ENCODE measurements at regions not wholly inside any gene's neighbourhood (a gene's known extent, or its start where the extent isn't known, plus 50 kb on each side); places are given as distances from the start of the nearest gene placed in this dataset.

GRCh38 chr2:207449642-207450165 lies 80.1 kb upstream of the CREB1 start:
- DNase-seq (ENCODE audit: low spot score), result no peak

DNA sequence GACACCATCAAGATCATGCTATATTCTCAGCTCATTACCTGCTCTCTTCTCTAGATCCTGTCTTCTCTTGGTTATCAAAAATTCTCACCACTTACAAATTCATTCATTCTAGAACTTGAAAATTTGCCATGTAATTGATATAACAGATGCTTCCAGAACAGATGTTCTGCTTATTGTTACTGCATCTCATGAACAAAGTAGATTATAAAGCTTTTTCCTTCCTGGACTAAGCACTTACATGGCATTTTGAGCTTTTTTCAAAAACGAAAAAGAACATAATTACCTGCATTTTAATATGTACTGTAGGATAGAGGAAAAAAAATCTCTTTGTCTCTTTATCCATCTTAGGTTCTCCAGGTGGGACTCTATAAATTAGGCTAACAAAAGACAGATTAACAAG lies 79.6 kb upstream of the CREB1 start:
- DNase-seq (ENCODE audit: low spot score), result no peak

GRCh38 chr2:207458582-207458981 lies 71.2 kb upstream of the CREB1 start:
- no peak for DNase-seq (ENCODE audit: low spot score)

DNA sequence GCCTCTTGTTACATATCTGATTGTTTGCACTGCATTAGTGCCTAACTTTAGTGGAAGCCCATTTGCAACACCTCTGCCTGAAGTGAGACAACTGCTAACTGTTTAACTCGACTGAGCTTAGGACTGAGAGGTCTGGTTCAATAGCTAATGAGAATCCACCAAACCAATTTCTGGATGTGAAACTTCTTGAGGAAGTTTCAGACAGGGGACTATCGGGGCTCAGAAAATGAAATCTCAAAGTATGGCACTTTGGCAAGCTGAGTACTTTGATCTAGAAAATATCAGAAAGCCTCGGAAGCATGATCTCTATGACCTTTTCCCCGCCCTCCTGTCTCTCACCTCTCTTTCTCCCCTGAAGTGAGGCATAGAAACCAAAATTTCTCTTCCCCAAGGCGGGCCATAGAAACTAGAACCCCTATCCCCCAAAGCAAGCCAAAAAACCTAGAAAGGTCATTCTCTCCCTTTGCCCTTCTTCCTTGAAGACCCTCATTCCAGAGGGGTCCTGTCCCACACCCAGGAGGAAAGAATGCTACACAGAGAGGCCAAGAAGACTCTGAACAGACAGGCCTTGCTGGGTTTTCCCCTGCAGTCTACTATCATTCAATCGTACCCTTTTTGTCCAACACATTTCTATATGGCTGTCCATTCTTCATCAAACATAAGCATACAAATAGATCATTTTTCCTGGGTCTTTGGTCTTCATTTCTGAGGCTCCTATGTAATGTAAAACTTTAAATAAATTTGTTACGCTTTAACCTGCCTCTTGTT lies 69.6 kb upstream of the CREB1 start:
- no peak for DNase-seq (ENCODE audit: low spot score)

- no peak for DNase-seq (ENCODE audit: low spot score)
Observed at GRCh38 chr2:207463433-207463832, 66.3 kb upstream of the CREB1 start.

DNA sequence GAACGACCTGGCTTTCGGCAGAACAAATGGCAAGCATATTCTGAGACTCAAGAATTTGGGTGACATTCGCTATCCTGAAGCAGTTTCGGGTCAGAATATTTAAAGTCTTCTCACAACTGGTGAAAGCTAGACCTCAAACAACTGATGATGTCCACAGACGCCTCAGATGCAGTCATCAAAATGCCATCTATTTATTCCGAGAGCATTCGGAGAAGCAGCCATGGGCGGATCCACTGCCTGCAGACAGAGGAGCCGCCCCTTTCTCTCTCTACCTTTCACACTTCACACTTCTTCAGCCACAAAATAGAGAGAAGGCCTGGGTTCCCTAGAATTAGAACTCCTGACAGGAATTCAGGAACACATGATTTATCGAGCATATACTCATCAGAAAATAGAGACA lies 65.8 kb upstream of the CREB1 start:
- DNase-seq (ENCODE audit: low spot score), result no peak

DNA sequence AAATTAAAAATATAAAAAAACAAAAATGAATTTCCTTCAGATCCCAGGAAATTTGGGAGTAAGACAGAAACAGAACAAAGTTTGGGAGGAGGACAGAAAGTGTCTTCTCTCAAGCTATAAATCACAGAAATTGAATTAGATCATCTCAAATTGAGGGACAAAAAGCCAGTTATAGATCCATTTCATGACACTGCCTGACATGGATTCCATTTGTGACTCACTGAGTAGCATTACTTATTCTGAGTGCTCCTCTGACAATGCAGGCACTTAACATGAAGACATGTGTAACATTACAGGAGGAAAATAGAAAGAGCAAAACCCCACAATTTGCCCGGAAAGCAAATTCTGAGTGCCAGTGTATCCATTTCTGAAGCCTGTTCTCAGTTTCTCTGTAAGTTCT lies 63.9 kb upstream of the CREB1 start:
- DNase-seq (ENCODE audit: low spot score), result no peak

DNA sequence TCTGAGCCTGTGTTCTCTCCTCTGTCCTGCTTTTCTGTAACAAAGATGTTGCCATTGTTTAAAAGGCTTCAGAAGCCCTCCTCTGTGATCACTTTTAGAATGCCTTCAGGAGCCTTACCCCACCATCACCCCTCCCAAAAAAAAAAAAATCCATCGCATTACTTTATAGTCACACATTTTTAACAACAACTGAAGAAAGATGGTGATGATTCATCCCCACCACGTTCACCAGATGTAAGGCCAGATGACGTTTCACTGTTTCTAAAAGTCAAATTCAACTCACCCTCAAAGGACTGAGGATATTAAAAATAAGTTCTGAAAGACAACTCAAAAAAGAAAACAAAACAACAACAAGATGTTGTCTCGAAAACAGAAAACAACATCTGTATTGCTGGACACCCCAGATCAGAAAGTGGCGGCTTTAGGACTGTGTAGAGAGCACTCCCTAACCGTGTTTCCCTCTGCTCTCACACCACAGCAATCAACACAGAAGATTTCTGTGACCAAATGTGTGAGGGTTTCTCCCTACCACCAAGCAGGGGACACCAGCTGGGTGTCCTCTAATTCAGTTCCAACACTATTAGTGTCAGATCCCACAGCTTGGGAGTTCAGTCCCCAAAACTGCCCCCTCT lies 61.9 kb upstream of the CREB1 start:
- DNase-seq (ENCODE audit: low spot score), result no peak

DNA sequence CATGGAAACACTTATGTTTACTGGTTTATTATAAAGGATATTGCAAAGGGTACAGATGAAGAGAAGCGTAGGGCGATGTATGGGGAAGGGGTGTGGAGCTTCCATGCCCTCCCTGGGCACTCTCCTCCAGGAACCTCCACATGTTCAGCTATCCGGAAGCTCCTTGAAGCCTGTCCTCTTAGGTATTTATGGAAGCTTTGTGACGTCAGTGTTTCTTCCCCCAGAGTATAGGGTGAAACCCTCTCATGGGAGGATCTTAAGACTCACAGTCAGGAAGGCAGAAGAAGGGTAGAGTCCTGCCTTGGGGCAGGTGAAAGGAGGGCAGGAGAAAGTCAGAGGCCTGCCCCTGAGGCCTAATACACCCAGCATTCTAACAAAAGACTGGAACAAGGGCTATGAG lies 61.3 kb upstream of the CREB1 start:
- DNase-seq (ENCODE audit: low spot score), result no peak

GRCh38 chr2:207469451-207469850 lies 60.3 kb upstream of the CREB1 start:
- no peak for DNase-seq (ENCODE audit: low spot score)

DNA sequence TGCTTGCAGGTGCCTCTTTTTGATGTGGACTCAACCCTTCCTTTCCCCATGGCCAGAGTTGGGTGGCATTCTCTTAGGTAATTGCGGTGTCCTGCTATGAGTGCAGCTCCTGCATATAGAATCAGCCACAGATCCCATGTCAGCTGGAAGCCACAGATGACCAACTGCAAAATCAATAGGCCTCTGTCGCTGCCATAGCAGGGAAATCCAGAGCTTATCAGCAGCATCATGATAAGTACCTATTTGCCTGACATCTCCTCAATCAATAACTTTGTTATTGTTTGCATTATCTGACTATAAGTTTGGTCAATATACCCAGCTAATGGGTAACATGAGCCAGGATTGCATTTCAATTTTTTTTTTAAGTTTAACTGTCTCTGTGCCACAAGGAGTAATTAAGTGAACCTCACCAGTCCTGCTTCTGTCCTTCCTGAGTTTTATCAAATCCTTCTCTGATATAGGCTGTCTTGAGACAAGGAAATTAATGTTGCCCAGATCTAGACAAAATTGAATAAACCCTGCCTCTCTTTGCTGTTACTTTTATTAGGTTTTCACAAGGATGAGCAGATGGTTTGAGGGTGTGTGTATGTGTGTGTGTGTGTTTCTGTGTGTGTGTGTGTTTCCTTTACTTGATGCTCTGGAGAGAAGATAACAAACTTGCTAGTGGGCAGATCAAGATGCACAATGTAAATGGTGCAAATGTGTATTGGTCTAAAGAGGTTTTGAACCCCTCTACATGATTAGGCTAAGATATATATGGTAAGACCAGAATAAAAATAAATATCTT lies 59.6 kb upstream of the CREB1 start:
- no peak for DNase-seq (ENCODE audit: low spot score)

DNA sequence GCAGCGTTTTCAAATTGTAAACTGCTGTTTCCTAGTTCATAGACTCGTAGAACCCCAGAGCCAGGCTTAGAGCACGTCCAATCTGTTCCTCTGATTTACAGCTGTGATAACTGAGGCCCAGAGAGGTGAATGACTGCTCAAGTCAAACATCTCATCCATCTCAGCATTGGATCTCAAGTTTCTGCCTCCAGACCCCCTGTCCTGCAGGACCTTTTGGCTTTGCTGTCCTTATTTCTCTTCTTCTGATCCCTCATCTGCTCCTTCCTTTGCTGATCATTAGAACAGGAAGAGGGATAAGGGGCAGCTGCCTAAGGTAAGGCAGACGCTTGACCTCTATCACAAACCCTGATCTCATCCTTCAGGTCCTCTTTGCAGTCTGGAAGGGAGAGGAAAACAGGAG lies 58.5 kb upstream of the CREB1 start:
- no peak for DNase-seq (ENCODE audit: low spot score)

DNA sequence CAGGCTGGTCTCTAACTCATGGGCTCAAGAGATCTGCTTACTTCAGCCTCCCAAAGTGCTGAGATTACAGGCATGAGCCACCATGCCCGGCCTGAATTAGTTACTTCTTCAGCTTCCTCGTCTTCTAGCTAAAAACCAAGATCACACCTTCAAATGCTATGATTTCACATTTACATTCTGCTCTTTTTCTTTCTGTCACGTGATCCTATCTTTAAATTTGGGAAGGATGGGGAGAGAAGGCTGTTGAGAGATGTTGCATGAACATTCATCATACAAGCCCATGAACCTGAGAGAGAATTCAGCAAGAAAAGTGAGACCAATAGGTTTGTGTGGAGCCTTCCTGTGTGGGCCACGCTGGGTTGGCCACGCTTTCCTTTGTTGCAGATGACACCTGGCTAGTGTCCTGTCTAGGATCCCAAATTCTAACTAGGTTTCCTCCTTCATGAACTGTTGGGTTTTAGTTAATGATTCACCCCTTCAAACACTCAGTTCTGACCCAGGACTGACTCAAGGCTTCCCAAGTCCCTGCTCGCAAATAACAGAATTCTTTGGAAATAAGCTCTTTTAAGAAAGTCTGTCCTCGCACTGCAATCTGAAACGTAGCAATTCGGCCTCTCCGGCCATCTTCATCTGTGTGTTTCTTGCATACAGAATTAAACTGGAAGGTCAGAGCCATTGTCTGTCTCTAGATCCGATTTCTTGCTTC lies 57.3 kb upstream of the CREB1 start:
- no peak for DNase-seq (ENCODE audit: low spot score)

DNA sequence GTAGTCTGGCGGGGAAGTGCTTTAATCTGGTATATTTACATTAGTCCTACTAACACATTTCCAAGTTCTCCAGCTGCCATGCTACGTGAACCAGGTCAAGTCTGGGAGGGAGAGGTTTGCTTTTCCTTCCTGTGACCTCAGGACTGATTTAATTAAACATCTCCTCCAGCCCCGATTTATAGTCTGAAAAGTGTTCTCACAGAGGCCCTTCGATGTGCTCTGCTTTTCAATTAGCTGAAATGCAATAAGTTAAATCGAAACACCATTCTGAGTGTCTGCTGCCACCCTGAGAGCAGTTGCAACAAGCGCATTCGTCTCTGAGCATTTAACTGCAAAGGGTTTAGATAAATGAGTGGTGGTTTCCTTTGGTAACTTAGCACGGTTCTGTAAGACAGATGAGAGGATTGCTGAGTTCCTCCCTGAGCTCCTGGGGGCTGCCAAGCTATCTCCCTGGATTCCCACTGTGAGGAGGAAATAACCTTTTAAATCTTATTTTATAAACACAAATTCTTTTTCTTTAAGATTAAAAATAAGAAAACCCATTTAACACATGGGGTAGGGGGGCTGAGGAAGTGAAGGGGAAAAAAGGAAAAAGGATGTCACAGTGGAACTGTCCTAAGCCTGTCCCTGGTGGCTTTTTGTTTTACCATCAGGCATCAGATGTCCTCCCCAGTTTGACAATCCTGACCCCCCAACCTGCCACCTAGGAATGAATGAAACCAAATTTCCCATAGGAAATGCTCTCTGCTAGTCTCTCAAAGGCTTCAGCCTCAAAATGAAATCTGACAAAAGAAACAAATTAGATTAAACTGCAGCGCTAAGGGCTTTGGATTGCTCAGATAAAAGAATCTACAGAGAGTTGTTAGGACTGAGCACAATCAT lies 56.5 kb upstream of the CREB1 start:
- peak; percentile 31 for DNase-seq (ENCODE audit: low spot score)

DNA sequence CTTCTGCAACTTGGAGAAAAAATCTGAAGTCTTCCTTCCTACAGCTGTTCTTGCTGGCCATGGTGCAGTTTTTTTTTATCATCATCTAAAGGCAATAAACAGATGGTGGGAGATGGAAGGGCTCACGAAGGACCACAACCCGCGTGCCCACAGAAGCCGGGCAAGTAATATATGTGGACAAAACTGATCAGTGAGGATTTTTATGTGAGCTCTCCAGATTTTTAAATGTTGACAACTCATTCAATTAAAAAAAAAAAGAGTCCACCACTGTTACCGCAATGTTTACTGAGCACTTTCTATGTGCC lies 55.9 kb upstream of the CREB1 start:
- DNase-seq (ENCODE audit: low spot score), result no peak

DNA sequence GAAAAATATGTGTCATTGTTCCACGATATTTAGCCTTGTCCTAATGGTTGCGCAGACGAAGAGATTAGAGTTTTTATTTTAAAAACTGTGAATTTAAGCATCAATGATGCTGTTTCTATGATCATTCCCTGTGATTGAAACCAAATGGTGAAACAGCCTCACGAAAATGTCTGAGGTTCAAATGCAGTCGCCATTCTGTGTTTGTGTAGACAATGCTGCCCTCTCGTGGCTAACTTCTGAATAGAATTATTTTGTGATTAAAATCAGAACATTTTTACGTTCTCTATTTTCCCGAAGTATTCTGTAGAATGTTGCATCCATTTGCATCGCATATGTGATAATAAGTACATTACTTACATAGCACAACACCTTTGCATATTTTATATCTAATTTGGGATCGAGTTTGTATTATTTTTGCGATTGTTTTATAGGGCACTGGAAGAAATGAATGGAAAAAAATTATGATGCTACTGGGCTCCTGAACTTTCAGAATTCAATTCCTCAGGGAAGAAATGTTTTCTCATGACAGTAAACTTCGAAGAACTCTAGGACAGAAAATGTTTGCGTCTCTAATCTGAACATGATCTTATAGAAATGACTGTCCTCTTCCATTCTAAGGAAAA lies 54.8 kb upstream of the CREB1 start:
- DNase-seq (ENCODE audit: low spot score), result peak; percentile 57

DNA sequence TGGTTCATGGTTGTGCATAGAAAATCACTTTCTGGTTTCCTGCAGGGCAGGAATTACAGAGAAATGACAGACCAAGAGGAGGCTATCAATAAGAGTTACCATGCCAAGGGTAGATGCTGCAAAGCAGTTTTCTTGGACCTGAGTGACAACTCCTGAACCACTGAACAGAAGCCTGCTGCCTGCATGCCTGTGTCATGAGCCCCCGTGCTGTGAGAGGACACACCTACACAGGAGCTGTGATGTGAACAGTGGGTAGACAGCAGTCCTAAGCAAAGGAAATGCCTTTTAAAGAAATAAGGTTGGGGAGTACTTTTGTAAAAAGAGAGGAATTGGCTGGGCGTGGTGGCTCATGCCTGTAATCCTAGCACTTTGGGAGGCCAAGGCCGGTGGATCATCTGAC lies 54.2 kb upstream of the CREB1 start:
- DNase-seq (ENCODE audit: low spot score), result no peak

DNA sequence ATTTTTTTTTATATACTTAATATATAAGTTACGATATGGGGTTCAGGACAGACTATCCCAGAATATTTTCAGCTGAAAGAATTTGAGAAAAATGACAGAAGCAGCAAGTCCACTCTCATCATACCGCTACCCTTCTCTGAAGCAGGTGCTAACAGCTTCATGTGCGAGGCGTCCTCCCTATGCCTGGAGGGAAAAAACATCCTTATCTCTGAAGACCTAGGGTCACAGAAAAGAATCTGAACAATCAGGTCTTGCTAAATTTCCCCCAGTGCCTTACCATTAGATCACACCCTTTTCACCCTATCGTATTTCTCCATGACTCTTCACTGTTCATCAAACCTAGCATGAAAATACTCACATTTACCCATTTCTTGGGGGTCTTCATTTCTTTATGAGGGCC lies 51.9 kb upstream of the CREB1 start:
- no peak for DNase-seq (ENCODE audit: low spot score)

DNA sequence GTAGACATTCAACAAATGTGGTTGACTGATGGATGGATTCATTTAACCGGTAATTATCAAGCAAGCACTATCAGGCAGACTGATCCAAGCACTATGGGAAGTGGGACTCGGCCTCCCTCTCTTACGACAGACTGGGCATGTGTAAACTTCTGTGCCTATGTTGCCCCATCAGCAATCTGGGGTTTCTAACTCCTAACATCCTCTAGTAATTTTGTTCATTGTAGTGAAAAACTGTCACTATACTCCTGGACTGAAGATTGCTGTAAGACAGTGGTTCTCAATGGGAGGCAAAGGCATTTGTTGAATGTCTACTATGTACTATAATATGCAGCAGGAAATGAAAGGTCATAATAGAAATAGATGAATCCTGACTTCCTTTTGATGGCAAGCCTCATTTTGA lies 51.2 kb upstream of the CREB1 start:
- DNase-seq (ENCODE audit: low spot score), result no peak

- no peak for DNase-seq (ENCODE audit: low spot score)
Observed at GRCh38 chr2:207479198-207479785, 50.5 kb upstream of the CREB1 start.

Data from NAMALWA (cell line).